ENCODE measurements at regions not wholly inside any gene's neighbourhood (a gene's known extent, or its start where the extent isn't known, plus 50 kb on each side); places are given as distances from the start of the nearest gene placed in this dataset.

- Histone ChIP-seq H3K27me3 (ENCODE audit: insufficient read depth, low read depth, low read length) (no peaks in the 10 kb centered on the region), H3K9me2 (ENCODE audit: insufficient read depth, low read length) (no peaks in the 10 kb centered on the region), H3K36me3 (ENCODE audit: insufficient read depth, low read length) (no peaks in the 10 kb centered on the region), H2AFZ (ENCODE audit: low read depth, low read length) (no peak overlapping the region), H3K4me3 (ENCODE audit: low read length) (no peak overlapping the region), H4K20me1 (ENCODE audit: insufficient read depth) (no peaks in the 10 kb centered on the region), H3K9ac (ENCODE audit: low read length) (no peak overlapping the region), H3K79me2 (replicated peaks; ENCODE audit: insufficient read depth, low read length) (no peaks in the 10 kb centered on the region), H3K27ac (ENCODE audit: low read length) (peak overlapping the region; percentile 7), H3K4me2 (ENCODE audit: low read length) (no peak overlapping the region), H3F3A (ENCODE audit: insufficient read depth, low read length, poor library complexity, severe bottlenecking) (no peaks in the 10 kb centered on the region), H3K9me3 (ENCODE audit: low read length) (no peaks in the 10 kb centered on the region)
- TF ChIP-seq EZH2 (IDR thresholded peaks at IDR 0.05; ENCODE audit: borderline replicate concordance, insufficient read depth, low read length, poor library complexity, severe bottlenecking) (no peak), POLR2AphosphoS5 (IDR thresholded peaks at IDR 0.05) (no peak), EP300 (conservative IDR thresholded peaks at IDR 0.05; ENCODE audit: poor library complexity, severe bottlenecking) (no peak), REST (IDR thresholded peaks at IDR 0.05; ENCODE audit: borderline replicate concordance) (no peak), RAD21 (conservative IDR thresholded peaks at IDR 0.05) (no peak), CTCF (IDR thresholded peaks at IDR 0.05; ENCODE audit: poor library complexity, severe bottlenecking) (no peak), TAF1 (IDR thresholded peaks at IDR 0.05; ENCODE audit: low read depth) (no peak), MXI1 (conservative IDR thresholded peaks at IDR 0.05; ENCODE audit: poor library complexity, severe bottlenecking) (no peak)
Measured at GRCh38 chr4:23169608-23170311, 477.0 kb downstream of the GBA3 start.

- Histone ChIP-seq H3K36me3 (ENCODE audit: insufficient read depth, low read length) (no peaks in the 10 kb centered on the region), H3K9me3 (ENCODE audit: low read length) (no peaks in the 10 kb centered on the region), H2AFZ (ENCODE audit: low read depth, low read length) (no peak overlapping the region), H3K4me3 (ENCODE audit: low read length) (no peak overlapping the region), H3K9me2 (ENCODE audit: insufficient read depth, low read length) (no peaks in the 10 kb centered on the region), H3K27ac (ENCODE audit: low read length) (no peak overlapping the region), H4K20me1 (ENCODE audit: insufficient read depth) (no peaks in the 10 kb centered on the region), H3K4me2 (ENCODE audit: low read length) (no peak overlapping the region), H3K9ac (ENCODE audit: low read length) (no peak overlapping the region), H3F3A (ENCODE audit: insufficient read depth, low read length, poor library complexity, severe bottlenecking) (no peaks in the 10 kb centered on the region), H3K27me3 (ENCODE audit: insufficient read depth, low read depth, low read length) (no peaks in the 10 kb centered on the region), H3K79me2 (replicated peaks; ENCODE audit: insufficient read depth, low read length) (no peaks in the 10 kb centered on the region)
- no peak for TF ChIP-seq EZH2 (IDR thresholded peaks at IDR 0.05; ENCODE audit: borderline replicate concordance, insufficient read depth, low read length, poor library complexity, severe bottlenecking)
- no peak for TF ChIP-seq EP300 (conservative IDR thresholded peaks at IDR 0.05; ENCODE audit: poor library complexity, severe bottlenecking)
- TF ChIP-seq MXI1 (conservative IDR thresholded peaks at IDR 0.05; ENCODE audit: poor library complexity, severe bottlenecking): no peak
Measured at GRCh38 chr4:23166919-23167318, 474.2 kb downstream of the GBA3 start.

Data from neural cell (in vitro differentiated cells).